ENCODE measurements at regions not wholly inside any gene's neighbourhood (a gene's known extent, or its start where the extent isn't known, plus 50 kb on each side); places are given as distances from the start of the nearest gene placed in this dataset.
"Not testable (repeated sequence)": the region's sequence is repeated elsewhere in the genome, so short reads cannot be mapped to it uniquely, and the experiment has no call there.

- no peak for DNase-seq
Observed at GRCh38 chr4:115292320-115293092, 179.1 kb upstream of the NDST4 start.

GRCh38 chr4:115287426-115287825, 174.0 kb upstream of the NDST4 start:
- DNase-seq = no peak

GRCh38 chr4:115279330-115279729, 165.9 kb upstream of the NDST4 start:
- no peak for DNase-seq

- no peak for DNase-seq
Observed at GRCh38 chr4:115278830-115279229, 165.4 kb upstream of the NDST4 start.

GRCh38 chr4:115275615-115276014, 162.2 kb upstream of the NDST4 start:
- DNase-seq = no peak

GRCh38 chr4:115274545-115274944, 161.1 kb upstream of the NDST4 start:
- no peak for DNase-seq

GRCh38 chr4:115272594-115272993, 159.2 kb upstream of the NDST4 start:
- DNase-seq = no peak

GRCh38 chr4:115272185-115272584, 158.8 kb upstream of the NDST4 start:
- no peak for DNase-seq

GRCh38 chr4:115260195-115260594, 146.8 kb upstream of the NDST4 start:
- no peak for DNase-seq

- no peak for DNase-seq
Observed at GRCh38 chr4:115259642-115260041, 146.2 kb upstream of the NDST4 start.

- DNase-seq = no peak
Observed at GRCh38 chr4:115249808-115250207, 136.4 kb upstream of the NDST4 start.

GRCh38 chr4:115234405-115235093, 121.1 kb upstream of the NDST4 start:
- DNase-seq = peak; percentile 1

- DNase-seq = no peak
Observed at GRCh38 chr4:115233600-115233999, 120.2 kb upstream of the NDST4 start.

- DNase-seq = no peak
Observed at GRCh38 chr4:115229873-115230272, 116.5 kb upstream of the NDST4 start.

GRCh38 chr4:115228851-115229250, 115.4 kb upstream of the NDST4 start:
- no peak for DNase-seq

- no peak for DNase-seq
Observed at GRCh38 chr4:115222061-115222460, 108.6 kb upstream of the NDST4 start.

GRCh38 chr4:115219862-115220261, 106.4 kb upstream of the NDST4 start:
- DNase-seq = no peak

- DNase-seq = no peak
Observed at GRCh38 chr4:115219315-115219860, 106.0 kb upstream of the NDST4 start.

GRCh38 chr4:115215935-115216334, 102.5 kb upstream of the NDST4 start:
- DNase-seq = no peak

- no peak for DNase-seq
Observed at GRCh38 chr4:115213716-115214115, 100.3 kb upstream of the NDST4 start.

- no peak for DNase-seq
Observed at GRCh38 chr4:115201042-115201330, 87.6 kb upstream of the NDST4 start.

- DNase-seq = not testable (repeated sequence)
Observed at GRCh38 chr4:115200201-115201041, 87.0 kb upstream of the NDST4 start.

GRCh38 chr4:115194612-115195011, 81.2 kb upstream of the NDST4 start:
- DNase-seq = not testable (repeated sequence)
